SHP77 (cell line): ENCODE measurements at regions not wholly inside any gene's neighbourhood (a gene's known extent, or its start where the extent isn't known, plus 50 kb on each side); places are given as distances from the start of the nearest gene placed in this dataset.
"Not testable (repeated sequence)": the region's sequence is repeated elsewhere in the genome, so short reads cannot be mapped to it uniquely, and the experiment has no call there.

Experiments used
- DNase-seq, 2 experiments: peaks; one replicate each; lab custom pipeline; 2025; lab: John Stamatoyannopoulos, UW

DNA sequence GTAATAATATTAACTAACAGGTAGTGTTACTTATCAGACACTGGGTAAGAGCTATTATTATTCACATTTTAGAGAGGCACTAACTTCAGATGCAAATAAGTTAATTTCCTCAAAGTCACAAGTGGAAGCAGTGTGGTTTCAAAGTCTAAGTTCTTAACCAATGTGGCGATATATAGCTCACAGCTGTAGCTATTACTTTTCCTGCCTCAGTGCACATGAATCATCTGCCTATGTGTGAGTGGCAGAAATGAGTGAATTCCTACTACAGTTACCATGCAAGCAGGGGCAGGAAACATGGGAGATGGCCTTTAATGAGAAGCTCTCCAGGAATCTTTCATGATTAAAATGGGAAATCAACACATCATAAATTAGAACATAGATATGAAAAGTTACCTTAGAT is 126.2 kb upstream of the EYA4 start:
- no peak for DNase-seq

DNA sequence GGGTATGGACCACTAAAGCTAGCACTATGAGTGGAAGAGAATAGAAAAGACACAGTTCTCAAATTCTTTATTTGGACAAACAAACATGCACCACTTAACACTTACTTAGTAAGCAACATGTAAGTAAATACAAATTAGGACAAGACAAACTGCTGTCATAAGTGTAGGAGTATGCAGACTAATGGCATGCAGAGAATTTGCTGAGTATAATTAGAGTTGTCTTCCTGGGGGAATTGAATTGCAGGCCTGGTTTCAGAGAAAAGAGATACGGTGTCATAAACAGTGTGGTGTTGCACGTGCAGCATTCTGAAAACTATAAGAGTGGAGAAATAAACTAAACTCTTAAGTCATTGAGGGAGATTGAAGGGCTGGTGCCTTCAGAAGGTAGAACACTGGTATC is 125.2 kb upstream of the EYA4 start:
- no peak for DNase-seq

DNA sequence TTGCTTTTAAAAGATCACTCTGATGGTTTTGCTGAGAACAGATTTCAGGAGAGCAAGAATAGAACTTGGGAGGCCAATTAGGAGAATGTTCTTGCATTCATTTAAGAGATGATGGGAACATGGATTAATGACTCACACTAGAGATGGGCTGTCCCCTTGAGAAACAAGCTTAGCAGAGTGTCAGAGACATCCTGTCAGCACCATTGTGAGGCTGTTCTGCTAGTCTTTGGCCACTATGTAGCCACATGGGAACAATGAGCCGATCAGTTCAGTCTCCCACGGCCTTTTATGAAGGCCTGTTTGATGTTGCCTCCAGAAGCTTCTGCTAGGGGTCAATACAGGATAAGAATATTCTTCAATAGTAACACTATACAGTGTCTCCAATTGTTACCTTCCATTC is 113.0 kb upstream of the EYA4 start:
- DNase-seq, result no peak

DNA sequence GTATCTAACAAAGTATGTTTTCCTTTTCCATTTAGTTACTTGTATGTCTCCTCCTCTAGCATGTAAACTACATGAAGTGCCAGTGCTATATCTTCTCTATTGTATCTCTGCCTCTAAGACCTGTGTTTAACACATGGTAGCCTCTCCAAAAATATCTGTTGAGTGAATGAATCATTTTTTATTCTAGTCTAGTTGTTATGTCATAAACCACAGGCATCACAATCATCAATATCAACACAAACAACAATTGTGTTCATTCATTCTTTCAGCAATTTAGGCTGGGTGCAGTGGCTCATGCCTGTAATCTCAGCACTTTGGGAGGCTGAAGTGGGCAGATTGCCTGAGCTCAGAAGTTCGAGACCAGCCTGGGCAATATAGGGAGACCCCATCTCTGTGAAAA is 111.6 kb upstream of the EYA4 start:
- no peak for DNase-seq

DNA sequence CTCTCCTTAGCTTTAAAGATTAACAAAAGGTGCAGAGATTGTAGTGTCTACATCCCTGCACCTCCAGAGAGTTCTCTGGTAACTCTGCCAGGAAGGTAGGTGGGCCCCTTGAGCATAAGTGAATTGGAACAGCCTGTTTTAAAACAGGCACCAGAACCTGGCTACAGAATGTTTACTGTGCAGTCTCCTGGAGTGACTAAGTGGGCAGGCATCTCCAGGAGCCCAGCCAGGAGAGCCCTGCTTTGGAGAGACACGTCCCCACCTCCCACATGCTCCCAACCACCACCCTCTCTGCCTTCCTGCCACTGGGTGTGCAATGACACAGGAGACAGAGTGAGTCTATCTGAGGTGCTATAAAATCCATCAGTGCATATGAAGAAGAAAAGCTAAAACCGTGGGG is 110.3 kb upstream of the EYA4 start:
- DNase-seq, result no peak

DNA sequence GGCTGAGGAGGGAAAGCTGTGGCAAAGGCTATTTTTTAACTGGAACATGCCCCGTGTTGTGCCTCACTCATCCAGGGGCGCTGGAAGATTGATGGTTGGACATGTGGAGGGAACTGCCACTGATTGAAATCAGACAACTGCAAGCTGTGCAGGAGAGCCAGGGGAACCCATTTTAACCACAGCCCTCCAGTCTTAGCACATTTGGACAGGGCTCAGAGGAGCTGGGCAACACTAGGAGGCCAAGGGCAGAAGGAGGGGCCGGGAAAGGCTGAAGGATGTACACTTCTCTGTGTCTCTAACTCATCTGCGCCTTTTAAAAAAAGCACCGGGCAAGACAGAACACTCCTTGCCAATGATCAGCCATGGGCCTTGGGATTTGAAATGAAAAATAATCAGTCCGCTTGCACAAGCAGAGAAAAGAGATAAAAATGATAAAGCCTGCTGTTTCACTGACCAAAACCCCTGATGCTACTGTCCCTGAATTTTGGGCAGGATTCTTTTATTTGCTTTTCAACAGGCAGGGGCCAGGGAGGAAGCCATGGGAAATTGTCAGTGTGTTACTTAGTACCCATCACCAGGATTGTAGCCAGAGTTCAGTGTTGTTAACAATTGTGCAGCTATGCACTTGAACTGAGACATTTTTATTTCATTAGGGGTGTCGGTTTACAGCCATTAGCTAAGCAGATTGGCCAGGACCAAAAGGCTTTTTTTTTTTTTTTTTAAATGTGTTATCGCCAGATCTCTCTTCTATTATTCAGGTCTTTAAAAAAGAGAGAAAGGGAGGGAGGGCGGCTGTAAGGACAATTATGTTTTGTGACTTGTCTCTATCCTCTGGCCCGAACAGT is 109.3 kb upstream of the EYA4 start:
- DNase-seq, result no peak

DNA sequence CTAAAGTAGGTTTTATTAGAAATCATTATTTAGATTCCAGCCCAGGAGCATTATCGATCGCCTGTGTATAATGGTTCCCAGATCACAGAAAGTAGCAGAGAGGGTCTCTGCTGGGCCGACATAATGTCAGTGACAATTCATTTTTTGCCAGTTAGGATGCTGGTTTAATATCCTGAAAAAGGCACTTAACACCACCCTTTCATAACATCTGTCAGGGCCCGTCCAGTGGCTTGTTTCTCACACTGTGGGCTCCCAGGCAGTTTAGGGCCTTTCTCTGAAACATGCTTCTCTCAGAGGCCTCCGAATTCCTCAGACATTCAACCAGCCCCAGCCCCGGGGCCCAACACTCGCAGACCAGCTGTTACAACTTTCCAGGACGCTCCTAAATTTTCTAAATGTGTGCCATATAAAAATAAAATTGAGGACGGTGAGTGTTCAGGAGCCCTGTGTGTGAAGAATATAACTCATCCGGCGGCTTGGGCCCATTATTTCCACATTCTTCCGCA is 108.6 kb upstream of the EYA4 start:
- no peak for DNase-seq

DNA sequence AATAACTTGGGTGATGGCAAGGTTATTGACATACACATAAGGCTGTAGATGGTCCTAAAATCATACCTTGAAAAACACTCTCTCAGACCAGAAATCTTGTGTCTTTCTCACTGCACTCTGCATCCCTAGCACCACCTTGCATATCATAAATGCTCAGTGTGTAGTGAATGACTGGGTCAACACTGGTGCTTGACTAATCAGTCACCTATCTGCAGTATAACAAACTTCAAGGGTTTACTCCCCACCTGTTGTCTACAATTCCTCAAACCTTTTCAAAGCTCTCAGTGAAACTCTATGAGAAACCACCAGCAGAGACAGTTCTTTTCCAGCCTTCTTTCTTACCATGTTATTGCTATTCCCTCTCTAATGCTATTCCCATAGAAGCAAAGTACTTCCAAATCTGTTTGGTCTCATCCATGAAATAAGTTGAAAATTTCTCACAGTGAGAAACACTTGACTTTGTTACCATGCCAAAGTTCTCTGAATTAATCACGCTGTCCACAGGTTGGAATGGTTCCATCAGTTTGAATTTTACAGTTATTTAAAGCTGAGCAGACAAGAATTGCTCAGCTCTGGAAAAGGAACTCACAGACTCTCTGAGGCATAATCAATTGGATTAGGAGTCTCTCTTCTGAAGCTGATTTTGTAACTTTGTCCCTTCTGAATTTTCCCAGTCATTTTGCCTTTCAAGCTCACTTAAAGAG is 104.8 kb upstream of the EYA4 start:
- DNase-seq, result no peak

DNA sequence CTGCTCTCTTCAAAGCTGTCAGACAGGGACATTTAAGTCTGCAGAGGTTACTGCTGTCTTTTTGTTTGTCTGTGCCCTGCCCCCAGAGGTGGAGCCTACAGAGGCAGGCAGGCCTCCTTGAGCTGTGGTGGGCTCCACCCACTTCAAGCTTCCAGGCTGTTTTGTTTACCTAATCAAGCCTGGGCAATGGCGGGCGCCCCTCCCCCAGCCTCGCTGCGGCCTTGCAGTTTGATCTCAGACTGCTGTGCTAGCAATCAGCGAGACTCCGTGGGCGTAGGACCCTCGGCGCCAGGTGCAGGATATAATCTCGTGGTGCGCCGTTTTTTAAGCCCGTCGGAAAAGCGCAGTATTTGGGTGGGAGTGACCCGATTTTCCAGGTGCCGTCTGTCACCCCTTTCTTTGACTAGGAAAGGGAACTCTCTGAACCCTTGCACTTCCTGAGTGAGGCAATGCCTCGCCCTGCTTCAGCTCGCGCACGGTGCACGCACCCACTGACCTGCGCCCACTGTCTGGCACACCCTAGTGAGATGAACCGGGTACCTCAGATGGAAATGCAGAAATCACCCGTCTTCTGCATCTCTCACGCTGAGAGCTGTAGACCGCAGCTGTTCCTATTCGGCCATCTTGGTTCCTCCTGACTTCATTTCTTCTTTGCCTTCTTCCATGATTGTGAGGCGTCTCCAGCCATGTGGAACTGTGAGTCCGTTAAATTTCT is 93.5 kb upstream of the EYA4 start:
- not testable (repeated sequence) for DNase-seq

DNA sequence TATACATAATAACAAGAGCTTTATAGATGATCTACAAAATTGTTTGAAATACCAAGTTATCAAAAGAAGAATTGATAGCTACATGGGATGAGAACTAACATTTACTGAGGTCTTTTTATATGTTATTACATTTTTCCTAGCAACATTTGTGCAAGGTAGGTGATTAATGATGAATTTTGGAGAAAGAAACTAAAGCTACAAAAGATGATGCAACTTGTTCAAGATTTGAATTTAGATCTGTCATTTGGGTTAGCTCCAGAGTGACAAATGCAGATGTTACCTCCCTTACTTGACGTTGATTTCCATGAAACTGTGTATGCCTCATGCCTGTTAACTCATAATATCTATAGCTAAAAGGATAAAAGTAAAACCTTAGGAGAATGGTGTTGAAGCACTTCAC is 84.5 kb upstream of the EYA4 start:
- no peak for DNase-seq

DNA sequence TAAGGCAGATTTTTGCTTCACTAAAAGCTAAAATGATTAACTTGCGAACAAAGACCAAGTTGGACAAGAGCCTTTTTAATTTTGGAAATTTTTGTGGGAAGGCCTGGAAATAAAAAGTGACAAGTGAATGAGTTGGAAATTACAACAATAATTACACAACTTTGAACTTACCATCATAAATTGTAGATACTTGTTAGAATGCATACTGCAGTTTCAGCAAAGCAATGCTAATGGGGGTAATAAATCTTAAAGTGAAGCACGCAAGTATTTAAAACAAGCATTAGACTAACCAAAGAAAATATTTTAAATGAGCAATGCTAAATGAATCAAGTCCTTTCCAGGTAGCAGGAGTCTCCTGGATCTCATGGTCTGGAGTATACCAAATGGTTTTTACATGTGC is 83.2 kb upstream of the EYA4 start:
- no peak for DNase-seq

DNA sequence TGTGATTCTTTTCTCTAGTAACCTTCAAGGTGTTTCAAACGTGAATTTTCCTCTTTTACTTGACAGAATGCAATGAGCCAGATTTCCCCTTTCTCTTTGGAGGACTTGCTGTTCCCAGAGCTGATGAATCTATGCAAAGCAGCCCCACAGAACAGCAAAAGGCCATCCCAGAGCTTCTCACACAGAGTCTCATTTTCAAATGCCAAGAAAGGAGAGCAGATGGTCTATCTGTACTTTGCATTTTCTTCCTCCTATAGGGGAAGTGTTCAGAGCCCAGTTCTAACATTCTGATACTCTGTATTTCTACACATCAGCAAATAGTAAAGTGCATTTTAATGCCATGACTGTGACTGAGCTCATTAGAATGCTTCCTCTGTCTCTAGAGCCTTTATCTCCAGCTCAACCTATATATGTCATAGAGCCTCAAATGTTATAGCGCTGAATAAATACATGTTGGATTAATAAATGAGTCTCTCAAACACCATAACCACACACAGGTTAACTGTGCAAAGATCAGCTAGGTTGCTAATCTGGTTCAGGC is 81.8 kb upstream of the EYA4 start:
- DNase-seq, result no peak

DNA sequence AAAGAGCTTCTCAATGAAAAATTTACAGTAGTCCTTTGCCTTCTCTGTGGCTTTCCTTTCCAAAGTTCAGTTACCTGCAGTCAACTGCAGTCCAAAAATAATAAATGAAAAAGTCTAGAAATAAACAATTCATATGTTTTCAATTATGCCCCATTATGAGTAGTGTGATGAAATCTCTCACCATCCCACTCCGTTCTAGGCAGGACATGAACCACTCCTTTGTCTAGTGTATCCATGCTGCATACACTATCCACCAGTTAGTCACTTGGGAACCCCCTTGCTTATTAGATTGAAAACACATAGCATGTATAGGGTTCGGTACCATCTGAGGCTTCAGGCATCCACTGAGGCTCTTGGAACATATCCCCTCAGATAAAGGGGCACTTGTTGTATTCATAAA is 80.6 kb upstream of the EYA4 start:
- DNase-seq, result no peak

DNA sequence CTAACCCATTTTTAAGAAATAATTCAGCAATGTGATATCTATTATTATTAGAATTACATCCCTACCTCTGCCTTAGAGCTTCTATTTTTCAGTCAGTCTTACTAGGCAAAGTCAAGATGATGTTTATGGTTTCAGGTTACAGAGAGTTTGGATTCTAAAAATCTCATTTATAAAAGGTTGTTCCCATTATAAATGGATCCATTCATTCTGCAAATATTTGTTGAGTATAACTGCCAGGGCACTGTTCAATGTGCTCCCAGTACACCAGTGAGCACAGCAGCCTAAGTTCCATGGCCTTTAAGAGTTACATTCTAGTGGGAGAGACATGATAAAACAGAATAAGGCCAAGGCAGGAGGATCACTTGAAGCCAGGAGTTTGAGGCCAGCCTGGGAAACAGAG is 75.9 kb upstream of the EYA4 start:
- DNase-seq, result no peak

DNA sequence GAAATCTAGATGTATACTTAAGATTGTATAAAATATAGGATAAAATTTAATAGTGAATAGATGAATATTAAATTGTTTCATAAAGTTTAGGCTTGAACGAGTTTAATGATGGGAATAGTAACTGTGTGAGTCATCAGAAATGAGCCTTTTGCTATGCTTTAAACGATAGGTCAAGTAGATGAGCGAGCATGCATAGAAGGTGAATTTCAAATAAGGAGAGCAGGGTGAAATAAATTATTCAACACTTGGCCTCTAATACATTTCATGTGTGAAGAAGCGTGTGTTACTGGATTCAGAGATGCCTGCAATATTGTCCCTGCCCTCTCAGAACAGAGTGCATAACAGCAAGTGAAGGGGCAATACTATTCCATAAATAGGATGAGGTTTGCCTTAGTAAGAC is 74.4 kb upstream of the EYA4 start:
- DNase-seq, result no peak

DNA sequence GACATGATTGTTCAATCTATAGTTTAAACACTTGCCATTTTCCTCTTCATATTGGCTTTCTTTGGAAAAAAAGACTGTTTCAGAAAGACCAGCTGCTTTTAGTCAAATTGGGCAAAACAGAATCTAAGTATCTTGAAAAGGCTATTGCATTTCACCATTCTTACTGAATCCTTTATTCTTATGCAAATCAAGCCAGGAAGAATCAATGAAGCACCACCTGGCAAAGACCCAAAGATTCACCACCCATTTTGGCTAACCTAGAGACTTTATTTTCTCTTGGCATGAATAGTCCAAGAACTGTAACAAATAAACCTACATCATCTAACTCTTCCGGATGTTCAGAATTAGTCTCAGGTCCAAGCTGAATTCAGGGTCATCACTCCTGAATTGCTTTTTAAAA is 71.3 kb upstream of the EYA4 start:
- DNase-seq, result no peak

DNA sequence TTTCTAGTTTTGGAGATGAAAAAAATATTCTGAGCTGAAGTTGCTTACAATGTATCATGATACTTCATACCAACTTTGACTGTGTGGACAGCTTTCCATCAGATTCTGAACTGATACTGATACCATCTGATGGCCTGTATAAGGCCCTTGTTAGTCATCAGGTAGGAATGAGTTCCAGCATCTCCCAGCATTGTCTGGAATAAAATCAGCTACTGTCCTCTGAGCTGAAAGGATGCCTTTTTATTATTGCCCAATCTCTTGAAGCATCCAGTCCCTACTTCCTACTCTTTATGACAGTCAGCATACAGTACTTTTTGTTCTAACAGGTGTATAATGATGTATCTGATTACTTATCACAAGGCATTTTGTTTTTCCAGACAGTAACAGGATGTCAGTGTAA is 70.6 kb upstream of the EYA4 start:
- no peak for DNase-seq

DNA sequence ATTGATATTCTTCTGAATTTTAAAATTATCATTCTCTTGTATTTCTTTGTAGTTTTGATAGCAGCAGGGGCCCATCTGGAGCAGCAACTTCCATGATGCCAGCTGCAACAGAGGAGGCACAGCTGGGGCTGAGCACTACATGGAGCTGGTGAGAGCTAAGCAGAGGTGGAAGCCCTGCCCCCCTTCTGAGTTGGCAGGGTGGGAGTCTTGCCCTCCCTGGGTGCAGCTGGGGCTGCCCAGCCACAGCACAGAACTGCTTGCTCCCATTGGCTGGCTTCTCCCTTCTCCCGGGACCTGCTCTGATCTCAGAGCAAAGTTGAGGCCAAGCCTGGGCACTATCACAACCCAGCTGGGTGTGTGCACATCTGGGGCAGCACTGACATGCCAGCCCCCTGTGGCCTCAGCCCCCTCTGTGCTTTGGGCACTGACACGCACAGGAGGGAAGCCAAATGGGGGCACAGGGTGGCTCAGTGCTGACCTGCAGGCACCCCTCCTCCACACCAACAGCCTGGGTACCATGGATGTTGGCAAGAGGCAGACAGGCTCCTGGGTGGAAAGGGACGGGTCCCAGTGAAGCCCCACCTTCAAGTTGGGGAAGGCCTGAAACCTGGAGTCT is 69.1 kb upstream of the EYA4 start:
- no peak for DNase-seq

DNA sequence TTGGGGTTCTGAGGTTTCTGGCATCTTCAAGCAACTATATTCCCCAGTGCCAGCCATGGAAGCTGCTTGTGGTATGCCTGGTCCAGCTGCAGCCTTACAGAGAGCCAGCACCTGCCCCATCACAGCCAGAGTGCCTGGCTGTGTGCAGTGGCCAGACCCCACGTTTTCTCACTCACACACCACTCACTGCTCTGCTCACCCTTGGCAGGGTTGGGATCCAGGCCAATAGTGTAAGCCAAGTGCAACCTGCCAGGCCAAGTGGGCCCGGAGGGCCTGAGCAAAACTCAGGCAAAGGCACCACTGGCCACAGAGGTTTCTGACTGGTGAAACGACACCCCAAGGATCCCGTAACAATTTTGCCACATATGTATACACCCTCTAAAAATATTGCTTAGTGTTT is 67.9 kb upstream of the EYA4 start:
- no peak for DNase-seq

DNA sequence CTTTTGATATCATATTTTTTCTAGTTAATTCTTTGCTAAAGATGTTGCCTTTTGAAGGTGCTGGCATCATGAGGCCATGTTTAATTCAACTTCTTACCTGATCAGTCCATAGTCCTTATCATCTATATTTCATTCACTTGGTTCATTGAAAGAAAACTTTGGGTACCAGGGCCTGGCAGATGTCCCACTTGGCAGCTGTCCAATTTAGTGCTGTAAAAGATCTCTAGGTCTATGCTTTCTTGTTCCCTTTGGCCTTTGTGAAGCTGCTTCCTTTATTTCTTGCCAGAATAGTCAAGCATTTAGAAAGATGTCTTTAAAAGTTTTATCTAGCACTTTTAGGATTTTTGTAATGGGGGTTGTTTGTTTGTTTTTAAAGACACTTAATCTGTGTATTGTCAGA is 61.7 kb upstream of the EYA4 start:
- no peak for DNase-seq

DNA sequence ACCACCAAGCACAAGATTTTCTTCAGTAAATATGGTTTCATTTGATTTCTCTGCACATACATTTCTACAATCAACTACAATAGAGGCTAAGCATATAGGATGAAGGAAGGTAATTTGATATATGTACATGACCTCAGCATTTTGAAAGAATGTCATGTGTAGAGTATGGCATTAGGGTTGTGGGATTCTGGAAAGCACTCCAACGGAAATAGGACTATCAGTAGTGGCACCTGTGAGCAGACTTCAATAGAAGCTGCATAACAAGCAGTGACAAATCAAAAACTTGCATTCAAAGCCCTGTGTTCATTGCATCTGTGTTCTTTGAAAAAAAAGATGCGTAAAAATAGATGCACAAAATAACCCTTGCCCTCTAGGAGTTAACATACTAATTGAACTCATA is 57.5 kb upstream of the EYA4 start:
- DNase-seq, result no peak

DNA sequence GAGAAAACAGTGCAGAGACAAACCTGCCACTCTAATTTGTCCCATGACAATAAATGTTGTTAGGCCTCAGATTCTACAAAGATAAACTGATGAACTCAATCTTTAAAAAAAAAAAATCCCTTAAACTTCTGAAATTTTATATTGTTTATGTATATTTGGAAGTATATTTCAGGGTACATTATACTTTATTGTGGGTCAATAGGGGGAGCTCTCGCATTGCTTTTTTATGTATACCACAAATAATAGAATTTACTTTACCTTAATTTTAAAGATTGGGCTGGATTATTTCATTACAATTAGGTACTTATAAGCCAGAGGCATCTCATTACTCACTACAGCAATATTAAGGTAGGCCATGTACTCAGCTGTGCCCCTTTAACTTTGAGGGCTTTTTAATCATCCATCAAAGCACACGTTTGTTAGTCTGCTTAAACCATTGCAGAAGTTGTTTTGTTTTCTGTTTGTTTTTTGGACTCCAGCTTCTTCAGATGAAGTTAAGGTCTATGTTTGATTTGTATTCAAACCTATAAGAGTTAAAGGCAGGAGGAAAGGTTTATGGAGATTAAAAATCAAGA is 56.3 kb upstream of the EYA4 start:
- peak in 1 of 2 experiments; percentile 15 for DNase-seq
